ENCODE measurements at regions not wholly inside any gene's neighbourhood (a gene's known extent, or its start where the extent isn't known, plus 50 kb on each side); places are given as distances from the start of the nearest gene placed in this dataset.

DNA sequence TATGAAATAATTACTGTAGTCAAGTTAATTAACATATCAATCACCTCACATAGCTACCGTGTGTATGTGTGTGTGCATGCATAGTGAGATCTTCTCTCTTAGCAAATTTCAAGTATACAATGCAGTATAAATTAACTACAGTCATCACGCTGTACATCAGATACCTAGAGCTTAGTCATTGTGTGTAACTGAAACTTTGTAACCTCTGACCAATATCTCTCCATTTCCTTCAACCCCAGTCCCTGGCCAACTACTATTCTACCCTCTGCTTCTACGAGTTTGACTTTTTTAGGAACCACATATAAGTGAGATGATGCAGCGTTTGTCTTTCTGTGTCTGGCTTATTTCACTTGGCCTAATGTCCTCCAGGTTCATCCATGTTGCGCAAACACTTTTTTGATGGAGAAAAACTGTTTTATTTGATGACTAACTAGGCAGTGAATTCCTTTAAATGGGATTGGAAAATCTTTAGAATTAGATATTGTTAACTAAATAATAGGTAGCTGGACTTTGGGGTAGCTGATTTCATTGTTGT is 459.5 kb downstream of the DHX35 start:
- TF ChIP-seq, protein P1, sequence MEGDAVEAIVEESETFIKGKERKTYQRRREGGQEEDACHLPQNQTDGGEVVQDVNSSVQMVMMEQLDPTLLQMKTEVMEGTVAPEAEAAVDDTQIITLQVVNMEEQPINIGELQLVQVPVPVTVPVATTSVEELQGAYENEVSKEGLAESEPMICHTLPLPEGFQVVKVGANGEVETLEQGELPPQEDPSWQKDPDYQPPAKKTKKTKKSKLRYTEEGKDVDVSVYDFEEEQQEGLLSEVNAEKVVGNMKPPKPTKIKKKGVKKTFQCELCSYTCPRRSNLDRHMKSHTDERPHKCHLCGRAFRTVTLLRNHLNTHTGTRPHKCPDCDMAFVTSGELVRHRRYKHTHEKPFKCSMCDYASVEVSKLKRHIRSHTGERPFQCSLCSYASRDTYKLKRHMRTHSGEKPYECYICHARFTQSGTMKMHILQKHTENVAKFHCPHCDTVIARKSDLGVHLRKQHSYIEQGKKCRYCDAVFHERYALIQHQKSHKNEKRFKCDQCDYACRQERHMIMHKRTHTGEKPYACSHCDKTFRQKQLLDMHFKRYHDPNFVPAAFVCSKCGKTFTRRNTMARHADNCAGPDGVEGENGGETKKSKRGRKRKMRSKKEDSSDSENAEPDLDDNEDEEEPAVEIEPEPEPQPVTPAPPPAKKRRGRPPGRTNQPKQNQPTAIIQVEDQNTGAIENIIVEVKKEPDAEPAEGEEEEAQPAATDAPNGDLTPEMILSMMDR (IDR thresholded peaks at IDR 0.05), result no peak
- TF ChIP-seq POLR2A (IDR thresholded peaks at IDR 0.05), result no peak
- no peak for TF ChIP-seq EP300 (IDR thresholded peaks at IDR 0.05)
- no peak for TF ChIP-seq POLR2AphosphoS5 (IDR thresholded peaks at IDR 0.05)
